ENCODE measurements at regions not wholly inside any gene's neighbourhood (a gene's known extent, or its start where the extent isn't known, plus 50 kb on each side); places are given as distances from the start of the nearest gene placed in this dataset.

DNA sequence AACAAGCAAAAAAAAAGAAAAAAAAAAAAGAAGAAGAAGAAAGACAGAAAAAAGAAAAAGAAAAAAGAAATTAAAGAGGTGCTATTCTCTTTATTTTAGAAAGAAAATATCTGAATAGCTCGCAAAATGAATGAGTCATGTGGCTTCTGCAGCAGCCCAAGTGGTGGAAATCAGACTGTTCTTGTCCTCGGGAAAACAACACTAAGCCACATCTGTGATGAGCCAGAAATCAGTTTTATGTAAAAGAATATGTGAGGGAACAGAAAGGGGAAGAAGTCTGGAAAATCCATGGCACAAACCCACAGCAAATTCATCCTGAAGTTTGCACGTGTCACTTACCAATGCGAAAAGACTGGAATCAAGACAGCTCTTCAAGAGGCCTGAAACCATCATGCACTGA lies 118.7 kb upstream of the GAS1 start:
- intact Hi-C loops (cut with DNase I): no loop called here
- H3K27ac ChIP-seq: no peak overlapping the region
- H3K9me3 ChIP-seq: no peaks in the 10 kb centered on the region
- no peaks in the 10 kb centered on the region for H3K36me3 ChIP-seq (replicated peaks in 1 of 2; ENCODE audit: insufficient read depth in 1 of 2, low read depth in 2 of 2)
- H3K27me3 ChIP-seq: no peaks in the 10 kb centered on the region
- no peak for DNase-seq
- peaks cover 3% of the 10 kb centered on the region for H3K4me1 ChIP-seq
- H3K4me3 ChIP-seq: no peak overlapping the region
- 72 to 75% methylated on average over 4 of the region's 4 CpGs for WGBS, 2 donors
- TF ChIP-seq, protein P1, sequence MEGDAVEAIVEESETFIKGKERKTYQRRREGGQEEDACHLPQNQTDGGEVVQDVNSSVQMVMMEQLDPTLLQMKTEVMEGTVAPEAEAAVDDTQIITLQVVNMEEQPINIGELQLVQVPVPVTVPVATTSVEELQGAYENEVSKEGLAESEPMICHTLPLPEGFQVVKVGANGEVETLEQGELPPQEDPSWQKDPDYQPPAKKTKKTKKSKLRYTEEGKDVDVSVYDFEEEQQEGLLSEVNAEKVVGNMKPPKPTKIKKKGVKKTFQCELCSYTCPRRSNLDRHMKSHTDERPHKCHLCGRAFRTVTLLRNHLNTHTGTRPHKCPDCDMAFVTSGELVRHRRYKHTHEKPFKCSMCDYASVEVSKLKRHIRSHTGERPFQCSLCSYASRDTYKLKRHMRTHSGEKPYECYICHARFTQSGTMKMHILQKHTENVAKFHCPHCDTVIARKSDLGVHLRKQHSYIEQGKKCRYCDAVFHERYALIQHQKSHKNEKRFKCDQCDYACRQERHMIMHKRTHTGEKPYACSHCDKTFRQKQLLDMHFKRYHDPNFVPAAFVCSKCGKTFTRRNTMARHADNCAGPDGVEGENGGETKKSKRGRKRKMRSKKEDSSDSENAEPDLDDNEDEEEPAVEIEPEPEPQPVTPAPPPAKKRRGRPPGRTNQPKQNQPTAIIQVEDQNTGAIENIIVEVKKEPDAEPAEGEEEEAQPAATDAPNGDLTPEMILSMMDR (IDR thresholded peaks at IDR 0.05): no peak
- TF ChIP-seq POLR2A (IDR thresholded peaks at IDR 0.05): no peak
- no peak for ATAC-seq

DNA sequence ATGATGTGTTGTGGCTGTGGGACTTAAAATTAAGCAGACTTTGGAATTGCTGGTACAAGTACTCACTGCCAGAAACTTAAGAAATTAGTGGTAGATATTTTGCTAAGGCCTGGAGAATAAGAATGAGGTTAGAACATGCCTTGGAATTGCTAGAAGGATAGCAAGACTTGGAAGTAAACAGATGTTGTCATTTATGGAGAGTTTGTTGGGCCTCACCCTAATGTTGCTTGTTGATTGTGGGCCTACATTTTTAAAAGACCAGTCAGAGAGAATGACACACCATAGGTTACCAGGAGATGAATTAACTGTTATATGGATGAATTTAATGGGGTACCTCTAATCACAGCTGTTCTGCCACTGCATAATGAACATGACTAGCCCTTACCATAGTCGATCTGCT lies 120.1 kb upstream of the GAS1 start:
- TF ChIP-seq, protein P1 (IDR thresholded peaks at IDR 0.05): no peak
- TF ChIP-seq POLR2A (IDR thresholded peaks at IDR 0.05): no peak
- intact Hi-C loops (cut with DNase I): no loop called here
- 67% methylated on average over 1 of the region's 1 CpG for WGBS, 2 donors
- Histone ChIP-seq H3K36me3 (replicated peaks in 1 of 2; ENCODE audit: insufficient read depth in 1 of 2, low read depth in 2 of 2) (no peaks in the 10 kb centered on the region), H3K4me3 (no peak overlapping the region), H3K27ac (no peak overlapping the region), H3K27me3 (no peaks in the 10 kb centered on the region), H3K9me3 (no peaks in the 10 kb centered on the region), H3K4me1 (no peaks in the 10 kb centered on the region)
- DNase-seq (no peak), ATAC-seq (no peak)

DNA sequence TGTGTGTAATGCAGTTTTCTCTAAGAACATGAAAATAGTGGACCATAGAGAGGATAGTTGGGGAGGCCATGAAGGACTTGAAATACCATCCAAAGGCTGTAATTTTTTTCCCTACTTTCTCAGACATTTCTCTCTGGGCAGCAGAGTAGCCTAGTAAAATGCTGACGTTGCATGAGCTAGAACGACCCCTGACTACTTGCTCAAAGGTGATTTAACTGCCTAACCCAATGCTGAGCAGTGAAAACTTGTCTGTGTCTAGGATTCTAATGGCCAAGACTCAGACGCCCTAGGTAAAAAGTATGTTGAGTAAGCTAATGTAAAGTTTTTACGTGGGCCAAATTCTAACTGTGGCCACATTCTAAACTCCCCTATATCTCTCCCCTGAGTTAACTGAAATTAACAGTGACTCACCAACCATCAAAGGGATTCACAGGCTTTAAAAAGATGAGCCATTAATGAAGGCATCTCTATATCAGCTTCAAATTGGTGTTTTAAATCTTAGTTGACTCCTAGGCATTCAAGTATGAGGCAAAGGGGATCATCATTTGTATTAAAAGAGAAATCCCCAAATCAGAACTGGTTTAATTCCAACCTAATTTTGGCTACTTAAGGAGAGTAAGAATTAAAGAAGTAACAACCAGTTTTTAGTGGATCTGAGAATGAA lies 121.0 kb upstream of the GAS1 start:
- ATAC-seq (no peak), DNase-seq (no peak)
- no peaks in the 10 kb centered on the region for H3K36me3 ChIP-seq (replicated peaks in 1 of 2; ENCODE audit: insufficient read depth in 1 of 2, low read depth in 2 of 2)
- no peak overlapping the region for H3K4me3 ChIP-seq
- intact Hi-C loops (cut with DNase I): no loop called here
- no peaks in the 10 kb centered on the region for H3K27me3 ChIP-seq
- H3K9me3 ChIP-seq: no peaks in the 10 kb centered on the region
- no peak overlapping the region for H3K27ac ChIP-seq
- no peaks in the 10 kb centered on the region for H3K4me1 ChIP-seq
- WGBS, 2 donors: 85% methylated on average over 4 of the region's 4 CpGs
- TF ChIP-seq POLR2A (IDR thresholded peaks at IDR 0.05): no peak
- TF ChIP-seq, protein P1 (IDR thresholded peaks at IDR 0.05): no peak

DNA sequence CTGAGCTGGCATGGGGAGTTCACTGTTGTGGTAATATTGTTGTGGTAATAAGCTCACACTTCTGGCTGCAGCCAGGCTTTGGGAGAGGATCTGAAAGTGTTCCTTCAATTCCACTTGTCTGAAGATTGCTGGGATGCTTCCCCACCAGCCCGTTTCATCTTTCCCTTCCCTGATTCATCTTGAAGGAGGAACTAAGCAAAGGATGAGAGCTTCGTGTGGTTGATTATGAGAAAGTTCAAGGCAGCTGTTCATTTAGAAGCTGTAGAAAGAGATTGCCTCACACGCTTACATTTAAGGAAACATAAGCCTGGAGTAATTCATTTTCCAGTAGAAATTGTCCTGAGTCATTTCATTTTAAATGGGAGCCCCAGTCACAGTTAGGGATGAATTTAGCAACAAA lies 122.4 kb upstream of the GAS1 start:
- Histone ChIP-seq H3K27me3 (no peaks in the 10 kb centered on the region), H3K4me1 (no peaks in the 10 kb centered on the region), H3K9me3 (no peaks in the 10 kb centered on the region), H3K4me3 (no peak overlapping the region), H3K36me3 (replicated peaks in 1 of 2; ENCODE audit: insufficient read depth in 1 of 2, low read depth in 2 of 2) (no peaks in the 10 kb centered on the region), H3K27ac (no peak overlapping the region)
- WGBS, 2 donors: 53 to 71% methylated on average over 3 of the region's 3 CpGs
- no peak for TF ChIP-seq POLR2A (IDR thresholded peaks at IDR 0.05)
- TF ChIP-seq, protein P1 (IDR thresholded peaks at IDR 0.05): no peak
- intact Hi-C loops (cut with DNase I): no loop called here
- DNase-seq: no peak
- ATAC-seq: no peak

DNA sequence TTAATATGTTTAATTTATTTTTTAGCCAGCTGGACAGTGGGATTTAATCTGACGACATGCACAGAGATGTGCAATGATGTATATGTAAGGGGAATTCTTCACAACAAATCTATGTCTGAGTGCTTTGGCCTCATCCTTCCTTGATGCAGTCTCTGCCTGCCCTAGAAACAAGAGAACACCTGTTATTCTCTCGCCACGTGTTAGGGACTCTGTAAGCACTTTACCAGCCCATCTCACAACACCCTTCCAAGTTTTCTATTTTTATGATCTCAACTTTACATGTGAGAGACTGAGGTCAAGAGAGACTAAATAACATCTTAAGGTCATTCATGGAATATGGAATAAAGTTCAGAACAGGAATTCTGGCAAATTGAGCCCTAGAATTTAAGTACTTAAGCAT lies 123.0 kb upstream of the GAS1 start:
- WGBS, 2 donors: 80 to 83% methylated on average over 3 of the region's 3 CpGs
- Histone ChIP-seq H3K4me3 (no peak overlapping the region), H3K4me1 (no peaks in the 10 kb centered on the region), H3K36me3 (replicated peaks in 1 of 2; ENCODE audit: insufficient read depth in 1 of 2, low read depth in 2 of 2) (no peaks in the 10 kb centered on the region), H3K27ac (no peak overlapping the region), H3K9me3 (no peaks in the 10 kb centered on the region), H3K27me3 (no peaks in the 10 kb centered on the region)
- TF ChIP-seq POLR2A (IDR thresholded peaks at IDR 0.05): no peak
- TF ChIP-seq, protein P1 (IDR thresholded peaks at IDR 0.05): no peak
- no peak for ATAC-seq
- DNase-seq: no peak
- intact Hi-C loops (cut with DNase I): no loop called here
